ENCODE measurements at regions not wholly inside any gene's neighbourhood (a gene's known extent, or its start where the extent isn't known, plus 50 kb on each side); places are given as distances from the start of the nearest gene placed in this dataset.

DNA sequence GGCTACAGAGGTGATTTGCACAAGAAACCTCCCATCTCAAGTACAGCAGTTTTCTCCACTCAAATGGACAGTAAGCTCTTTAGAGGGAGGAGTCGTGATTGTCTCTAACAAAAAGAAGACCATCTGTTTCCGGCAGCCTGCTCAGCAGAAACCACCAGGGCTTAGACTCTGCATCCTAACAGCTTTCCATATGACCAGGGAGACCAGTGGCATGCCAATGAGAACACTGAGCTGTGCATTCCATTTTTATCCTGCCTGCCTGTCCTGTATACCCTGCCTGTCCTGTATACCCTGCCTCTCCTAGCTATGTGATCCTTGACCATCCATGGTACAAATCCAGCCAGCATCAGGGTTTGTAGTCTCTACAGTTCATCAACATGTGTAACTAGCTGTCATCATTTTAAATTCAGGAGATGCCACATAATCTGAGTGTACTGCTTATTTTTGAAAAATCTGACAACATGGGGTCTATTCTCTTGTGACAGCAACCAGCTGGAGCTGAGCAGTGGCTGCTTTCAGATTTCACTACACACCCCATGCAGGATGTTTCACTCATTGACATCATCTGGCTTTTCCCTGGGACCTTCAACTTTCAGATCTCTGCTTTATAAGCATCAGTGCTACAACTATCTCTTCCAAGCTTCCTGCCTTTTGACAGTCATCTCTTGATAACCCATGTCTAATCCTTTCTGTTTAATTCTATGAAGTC lies 50.5 kb upstream of the POU2AF2 start:
- Histone ChIP-seq H3K4me3 (no peak overlapping the region), H3K36me3 (no peaks in the 10 kb centered on the region), H3K27me3 (replicated peaks in 1 of 7) (no peaks in the 10 kb centered on the region), H3K9me3 (peaks cover 0 to 11% (median 0%) of the 10 kb centered on the region in 8 donors), H3K27ac (no peak overlapping the region), H3K4me1 (no peaks in the 10 kb centered on the region)
- TF ChIP-seq POLR2AphosphoS5 (IDR thresholded peaks at IDR 0.05) (no peak), POLR2A (IDR thresholded peaks at IDR 0.05) (no peak)
- TF ChIP-seq, protein P1, sequence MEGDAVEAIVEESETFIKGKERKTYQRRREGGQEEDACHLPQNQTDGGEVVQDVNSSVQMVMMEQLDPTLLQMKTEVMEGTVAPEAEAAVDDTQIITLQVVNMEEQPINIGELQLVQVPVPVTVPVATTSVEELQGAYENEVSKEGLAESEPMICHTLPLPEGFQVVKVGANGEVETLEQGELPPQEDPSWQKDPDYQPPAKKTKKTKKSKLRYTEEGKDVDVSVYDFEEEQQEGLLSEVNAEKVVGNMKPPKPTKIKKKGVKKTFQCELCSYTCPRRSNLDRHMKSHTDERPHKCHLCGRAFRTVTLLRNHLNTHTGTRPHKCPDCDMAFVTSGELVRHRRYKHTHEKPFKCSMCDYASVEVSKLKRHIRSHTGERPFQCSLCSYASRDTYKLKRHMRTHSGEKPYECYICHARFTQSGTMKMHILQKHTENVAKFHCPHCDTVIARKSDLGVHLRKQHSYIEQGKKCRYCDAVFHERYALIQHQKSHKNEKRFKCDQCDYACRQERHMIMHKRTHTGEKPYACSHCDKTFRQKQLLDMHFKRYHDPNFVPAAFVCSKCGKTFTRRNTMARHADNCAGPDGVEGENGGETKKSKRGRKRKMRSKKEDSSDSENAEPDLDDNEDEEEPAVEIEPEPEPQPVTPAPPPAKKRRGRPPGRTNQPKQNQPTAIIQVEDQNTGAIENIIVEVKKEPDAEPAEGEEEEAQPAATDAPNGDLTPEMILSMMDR (IDR thresholded peaks at IDR 0.05 in 8 of 11, conservative IDR thresholded peaks at IDR 0.05 in 3 of 11), result no peak
- WGBS, 5 donors, result 61 to 80% (median 67%) methylated on average over 2 of the region's 2 CpGs
- DNase-seq, result no peak
- intact Hi-C loops (cut with DNase I; ENCODE audit: low total_unique reads), result no loop called here

DNA sequence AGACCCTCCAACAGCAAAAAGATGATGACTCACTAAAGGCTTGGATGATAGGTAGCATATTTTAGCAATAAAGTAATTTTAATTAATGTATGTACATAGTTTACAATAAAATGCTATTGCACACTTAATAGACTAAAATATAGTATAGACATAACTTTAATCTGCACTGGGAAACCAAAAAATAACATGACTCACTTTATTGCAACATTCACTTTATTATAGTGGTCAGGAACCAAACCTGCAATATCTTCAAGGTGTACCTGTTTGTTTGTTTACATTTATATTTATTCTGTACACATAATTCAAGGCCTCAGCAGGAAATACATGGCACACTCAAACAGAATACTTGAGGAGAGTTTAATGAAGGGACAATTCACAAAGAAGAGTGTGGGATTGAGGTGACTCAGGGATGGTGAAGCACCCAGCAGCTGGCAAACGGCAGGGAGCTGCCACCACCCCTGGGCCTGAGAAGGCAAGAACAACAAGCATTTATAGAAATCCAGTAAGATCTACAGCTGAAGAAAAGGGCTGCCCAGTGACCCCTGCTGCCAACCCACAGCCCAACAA lies 51.5 kb upstream of the POU2AF2 start:
- H3K4me3 ChIP-seq, result no peak overlapping the region
- WGBS, 5 donors, result 81 to 94% (median 85%) methylated on average over 1 of the region's 1 CpG
- TF ChIP-seq, protein P1 (IDR thresholded peaks at IDR 0.05 in 8 of 11, conservative IDR thresholded peaks at IDR 0.05 in 3 of 11), result no peak
- TF ChIP-seq POLR2A (IDR thresholded peaks at IDR 0.05) (no peak), POLR2AphosphoS5 (IDR thresholded peaks at IDR 0.05) (no peak)
- no peaks in the 10 kb centered on the region for H3K36me3 ChIP-seq
- intact Hi-C loops (cut with DNase I; ENCODE audit: low total_unique reads), result no loop called here
- no peak overlapping the region for H3K27ac ChIP-seq
- no peaks in the 10 kb centered on the region for H3K4me1 ChIP-seq
- H3K9me3 ChIP-seq, result peaks cover 0 to 11% (median 0%) of the 10 kb centered on the region in 8 donors
- H3K27me3 ChIP-seq (replicated peaks in 1 of 7), result no peaks in the 10 kb centered on the region
- DNase-seq, result no peak

DNA sequence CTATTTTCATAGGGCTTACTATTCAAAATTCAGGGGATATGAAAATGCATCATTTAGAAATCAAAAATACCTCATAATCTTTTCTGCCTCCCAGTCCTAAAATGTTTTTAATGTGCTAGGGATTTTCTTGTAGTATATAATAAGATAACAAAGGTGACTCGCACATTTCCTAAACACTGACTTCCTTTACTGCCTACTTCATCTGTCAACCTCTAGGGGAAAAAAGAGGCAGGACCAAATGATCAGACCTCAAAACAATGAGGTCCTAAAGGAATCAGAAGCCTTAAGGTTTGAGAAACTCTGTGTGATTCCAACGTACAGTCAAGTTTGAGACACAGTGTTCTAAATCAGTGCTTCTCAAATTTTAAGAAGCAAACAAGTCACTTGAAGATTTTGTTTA lies 56.1 kb upstream of the POU2AF2 start:
- 67 to 80% (median 72%) methylated on average over 2 of the region's 2 CpGs for WGBS, 5 donors
- no peaks in the 10 kb centered on the region for H3K36me3 ChIP-seq
- peaks cover 0 to 11% (median 0%) of the 10 kb centered on the region in 8 donors for H3K9me3 ChIP-seq
- no peak for TF ChIP-seq POLR2A (IDR thresholded peaks at IDR 0.05)
- TF ChIP-seq, protein P1 (IDR thresholded peaks at IDR 0.05 in 8 of 11, conservative IDR thresholded peaks at IDR 0.05 in 3 of 11), result no peak
- TF ChIP-seq POLR2AphosphoS5 (IDR thresholded peaks at IDR 0.05), result no peak
- H3K4me3 ChIP-seq, result no peak overlapping the region
- DNase-seq, result no peak
- no peak overlapping the region for H3K27ac ChIP-seq
- intact Hi-C loops (cut with DNase I; ENCODE audit: low total_unique reads), result no loop called here
- H3K4me1 ChIP-seq, result peaks cover 0 to 27% (median 12%) of the 10 kb centered on the region in 6 donors
- no peaks in the 10 kb centered on the region for H3K27me3 ChIP-seq (replicated peaks in 1 of 7)

DNA sequence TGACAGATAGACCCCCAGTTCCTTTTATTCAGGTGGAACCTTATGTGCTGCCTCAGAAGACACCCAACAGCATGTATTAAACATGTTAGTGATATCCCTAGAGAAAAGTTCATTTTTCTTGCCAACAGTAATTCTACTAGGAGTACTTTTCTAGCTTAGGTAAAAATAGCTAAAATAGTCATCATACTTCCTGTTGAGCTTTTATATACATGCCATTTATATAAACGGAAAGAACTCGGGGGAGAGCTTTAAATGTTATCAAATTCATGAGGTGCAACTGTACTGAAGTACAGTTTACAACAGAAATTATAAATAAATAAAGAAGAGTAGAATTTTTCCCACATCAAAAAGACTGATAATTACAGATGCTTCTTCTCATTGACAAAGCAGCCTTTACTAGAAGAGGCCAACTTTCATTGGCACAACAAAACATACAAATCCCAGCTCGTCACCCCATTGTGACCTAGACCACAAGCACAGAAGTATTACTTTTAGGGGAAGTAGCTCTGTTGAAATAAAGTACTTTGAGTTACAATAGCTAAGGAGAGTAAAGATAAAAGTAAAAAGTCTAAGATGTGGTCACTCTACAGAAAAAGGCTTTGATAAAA lies 59.1 kb upstream of the POU2AF2 start:
- WGBS, 5 donors, result 12 to 20% (median 14%) methylated on average over 3 of the region's 3 CpGs
- intact Hi-C loops (cut with DNase I; ENCODE audit: low total_unique reads), result no loop called here
- no peaks in the 10 kb centered on the region for H3K27me3 ChIP-seq (replicated peaks in 1 of 7)

More for the DNA sequence above, 59.1 kb upstream of the POU2AF2 start:
- Histone ChIP-seq H3K4me3 (no peak overlapping the region), H3K9me3 (no peaks in the 10 kb centered on the region), H3K4me1 (peaks cover 0 to 28% (median 12%) of the 10 kb centered on the region in 6 donors), H3K27ac (peak overlapping the region in 6 of 8 donors; percentile 7 to 53 (median 34)), H3K36me3 (no peaks in the 10 kb centered on the region)
- no peak for TF ChIP-seq POLR2AphosphoS5 (IDR thresholded peaks at IDR 0.05)
- no peak for TF ChIP-seq POLR2A (IDR thresholded peaks at IDR 0.05)
- TF ChIP-seq, protein P1 (IDR thresholded peaks at IDR 0.05 in 8 of 11, conservative IDR thresholded peaks at IDR 0.05 in 3 of 11), result no peak
- DNase-seq, result no peak

Data from spleen (tissue), 11 donors.